ENCODE measurements at regions not wholly inside any gene's neighbourhood (a gene's known extent, or its start where the extent isn't known, plus 50 kb on each side); places are given as distances from the start of the nearest gene placed in this dataset.

- TF ChIP-seq TAF1 (IDR thresholded peaks at IDR 0.05; ENCODE audit: borderline replicate concordance, low read depth, low read length), result no peak
- TF ChIP-seq SIN3A (IDR thresholded peaks at IDR 0.05; ENCODE audit: low read depth, low read length), result no peak
These were observed 50.4 kb upstream of the MVB12B start (continued) for GRCh38 chr9:126276056-126276728.

All from GM12878 (cell line).